Urothelium cell line (cell line): ENCODE measurements at regions not wholly inside any gene's neighbourhood (a gene's known extent, or its start where the extent isn't known, plus 50 kb on each side); places are given as distances from the start of the nearest gene placed in this dataset.

Source experiments
- DNase-seq: peaks from one replicate; pipeline ENCODE4 v3.0.0; 2011; ENCODE audit warnings: low spot score, mixed read lengths
- FAIRE-seq: peaks from 2 replicates; lab custom pipeline; 2011; peaks lifted over from hg19 to GRCh38; lab: Jason Lieb, UNC

DNA sequence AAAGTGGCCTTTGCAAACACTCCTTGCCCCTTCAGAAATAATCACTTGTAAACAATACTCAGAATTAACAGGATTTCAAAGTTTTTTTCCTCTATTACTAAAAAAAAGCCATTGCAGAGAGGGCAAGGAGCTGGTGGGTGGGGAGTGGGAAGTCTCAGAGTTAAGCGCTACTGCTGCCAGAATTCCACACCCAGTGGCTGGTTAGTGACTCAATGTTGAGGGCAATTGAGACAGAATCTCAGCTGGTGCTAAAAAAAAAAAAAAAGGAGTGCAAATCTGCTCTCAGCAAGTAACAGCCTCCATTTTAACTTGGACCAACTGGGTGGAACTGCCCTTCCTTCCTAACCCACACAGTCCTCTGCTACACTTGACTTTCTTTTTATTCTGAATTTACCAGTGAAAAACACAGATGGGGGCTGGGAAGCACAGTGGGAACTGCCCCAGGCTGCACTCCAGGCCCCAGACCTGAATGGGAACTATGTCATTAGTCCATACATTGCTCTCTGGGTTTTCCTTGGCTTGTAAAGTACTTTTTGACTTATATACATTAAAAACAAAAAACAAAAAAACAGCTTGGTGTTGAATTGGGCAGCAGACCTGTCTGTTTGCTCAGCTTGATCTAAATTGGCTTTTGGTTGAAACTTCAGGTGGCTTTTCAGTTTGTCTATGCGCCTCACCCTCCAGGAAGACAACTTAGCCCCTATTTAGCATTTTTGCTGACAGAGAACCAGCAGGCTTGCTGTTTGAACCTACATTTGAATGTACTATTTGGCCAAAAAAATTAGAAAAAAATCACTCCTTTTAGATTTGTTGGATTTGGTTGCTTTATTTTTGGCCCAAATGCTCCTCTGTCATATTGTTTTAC lies 357.8 kb upstream of the TBL1XR1 start:
- DNase-seq, result peak; percentile 24
- no peak for FAIRE-seq

DNA sequence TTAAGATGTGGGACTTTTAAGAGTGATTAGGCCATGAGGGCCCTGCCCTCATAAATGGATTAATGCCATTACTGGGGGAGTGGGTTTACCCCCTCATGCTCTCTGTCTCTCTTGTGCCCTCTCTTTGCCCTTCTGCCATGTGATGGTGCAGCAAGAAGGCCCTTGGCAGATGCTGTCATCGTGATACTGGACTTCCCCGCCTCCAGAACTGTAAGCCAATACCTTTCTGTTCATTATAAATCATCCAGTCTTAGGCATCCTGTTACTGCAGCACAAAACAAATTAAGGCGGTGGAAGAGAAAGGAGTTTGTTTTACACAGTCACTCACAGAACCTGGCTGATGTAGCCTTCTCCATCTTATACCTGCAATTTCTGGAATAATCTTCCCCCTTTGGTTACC lies 360.3 kb upstream of the TBL1XR1 start:
- DNase-seq (no peak), FAIRE-seq (no peak)

DNA sequence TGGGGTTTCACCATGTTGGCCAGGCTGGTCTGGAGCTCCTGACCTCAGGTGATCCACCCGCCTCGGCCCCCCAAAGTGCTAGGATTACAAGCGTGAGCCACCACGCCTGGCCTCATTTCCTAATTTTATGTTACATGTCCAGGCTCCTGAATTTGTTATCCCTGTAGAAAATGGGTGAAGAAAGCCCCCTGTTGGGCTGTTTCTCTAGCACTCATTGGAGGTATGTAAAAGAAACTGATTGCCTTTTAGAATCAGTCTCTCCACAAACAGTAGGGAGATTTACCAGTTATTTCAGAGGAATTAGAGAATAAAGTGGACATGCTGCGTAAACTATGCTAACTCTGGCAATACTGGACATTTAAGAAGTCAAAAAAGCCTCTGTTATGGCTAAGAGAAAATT lies 364.1 kb upstream of the TBL1XR1 start:
- no peak for FAIRE-seq
- no peak for DNase-seq

DNA sequence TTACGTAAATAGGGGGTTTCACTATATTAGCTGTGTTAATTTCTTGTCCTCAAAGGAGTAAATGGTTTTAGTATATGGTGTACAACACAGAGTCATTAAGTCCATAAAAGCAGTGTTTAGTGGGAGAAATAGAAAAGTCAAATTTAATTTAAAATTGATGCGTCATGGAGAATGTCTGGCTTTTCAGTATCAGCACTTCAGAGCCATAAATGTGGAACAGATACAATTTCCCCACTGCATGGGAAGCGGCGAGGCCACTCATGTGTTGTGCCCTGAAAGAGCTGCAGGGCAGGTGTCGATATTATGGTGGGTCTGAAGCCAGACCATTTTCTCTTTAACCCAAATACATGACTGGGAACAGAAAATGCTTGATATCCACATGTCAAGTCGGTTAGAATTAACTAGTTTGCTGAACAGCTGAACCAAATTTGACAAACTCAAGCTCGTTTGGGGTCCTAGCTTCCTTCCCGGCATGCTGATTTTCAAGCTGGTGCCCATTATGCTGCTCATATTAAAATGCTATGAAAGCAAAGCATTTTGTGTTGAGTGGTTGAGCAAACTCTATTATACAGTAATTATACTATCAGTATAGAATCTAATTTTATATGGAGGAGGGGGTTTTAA lies 364.6 kb upstream of the TBL1XR1 start:
- FAIRE-seq (no peak), DNase-seq (no peak)

DNA sequence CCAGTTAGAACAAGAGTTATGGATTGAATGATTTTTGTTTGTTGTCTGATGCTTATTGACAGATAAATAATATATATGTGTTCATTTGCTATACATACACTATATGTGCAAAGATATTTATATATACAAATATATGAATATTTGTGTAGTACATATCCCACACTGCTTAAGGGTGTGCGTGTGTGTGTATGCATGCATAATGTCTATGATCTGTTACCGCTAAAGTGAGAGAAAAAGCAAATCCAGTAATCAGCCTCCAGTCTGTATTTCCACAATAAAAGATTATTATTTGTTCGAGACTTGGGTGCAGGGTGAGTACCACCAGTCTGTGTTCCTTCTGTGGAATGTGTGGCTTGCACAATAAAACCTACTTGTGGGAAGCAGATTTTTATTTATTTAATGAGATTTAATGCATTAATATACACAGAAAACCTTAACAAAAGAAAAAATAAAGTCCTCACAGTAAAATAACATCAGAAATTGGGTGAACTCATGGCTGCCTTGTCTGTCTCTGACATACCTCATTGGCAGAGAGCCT lies 366.0 kb upstream of the TBL1XR1 start:
- no peak for DNase-seq
- no peak for FAIRE-seq

DNA sequence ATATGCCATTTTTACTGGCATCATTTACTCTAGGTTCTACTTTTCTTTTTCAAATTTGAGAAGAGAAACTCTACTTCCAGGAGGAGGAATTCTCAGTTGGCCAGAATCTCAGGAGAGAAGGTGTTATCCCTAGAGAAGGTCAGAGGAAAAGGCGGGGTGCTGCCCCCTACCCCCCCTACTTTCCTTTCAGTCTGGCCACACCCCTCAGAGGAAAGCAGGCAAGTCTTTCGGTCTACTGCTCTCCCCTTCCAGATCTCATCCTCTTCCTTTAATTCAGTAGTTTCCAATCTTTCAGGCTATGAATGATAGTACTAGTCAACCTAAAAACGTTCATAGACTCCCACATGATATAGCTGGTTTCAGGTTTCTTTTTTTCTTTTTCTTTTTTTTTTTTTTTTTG lies 366.5 kb upstream of the TBL1XR1 start:
- FAIRE-seq, result no peak

DNA sequence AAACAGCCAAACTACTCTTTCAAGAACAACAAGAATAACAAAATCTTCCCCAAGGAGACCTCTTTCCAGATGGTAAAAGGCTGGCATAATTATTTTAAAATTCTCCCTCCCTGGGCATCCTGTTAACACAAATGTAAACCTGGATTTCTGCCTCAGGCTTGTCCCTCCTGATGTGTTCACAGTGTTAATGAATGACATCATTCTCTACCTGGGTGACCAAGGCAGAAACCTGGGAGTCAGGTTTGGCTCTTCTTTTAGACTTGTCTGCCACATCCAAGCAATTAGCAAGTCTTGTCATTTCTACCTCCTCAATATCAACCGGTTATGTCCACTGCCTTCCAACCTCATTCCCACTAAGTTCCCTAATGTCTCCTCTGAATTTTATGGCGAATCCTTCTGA lies 368.7 kb upstream of the TBL1XR1 start:
- DNase-seq, result no peak
- FAIRE-seq, result no peak

More for the DNA sequence above, 366.5 kb upstream of the TBL1XR1 start:
- no peak for DNase-seq

DNA sequence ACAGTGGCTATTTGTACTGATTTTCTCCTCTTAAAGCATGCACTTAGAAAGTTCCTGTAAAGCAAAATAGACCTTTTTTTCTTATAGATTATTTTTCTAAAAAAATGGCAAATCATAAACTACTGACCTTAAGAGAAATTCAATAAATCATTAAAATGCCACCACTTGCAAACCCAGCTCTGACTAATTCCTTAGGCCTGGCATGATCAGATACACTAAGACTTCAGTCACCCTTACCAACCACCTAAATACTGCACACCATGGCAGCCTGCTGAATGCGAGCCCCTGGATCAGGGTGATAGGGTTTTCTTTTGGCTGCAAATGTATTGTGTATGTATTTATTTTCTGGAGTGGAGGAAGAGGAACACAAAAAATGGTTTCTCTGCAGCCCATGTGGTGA lies 370.6 kb upstream of the TBL1XR1 start:
- DNase-seq (no peak), FAIRE-seq (no peak)

DNA sequence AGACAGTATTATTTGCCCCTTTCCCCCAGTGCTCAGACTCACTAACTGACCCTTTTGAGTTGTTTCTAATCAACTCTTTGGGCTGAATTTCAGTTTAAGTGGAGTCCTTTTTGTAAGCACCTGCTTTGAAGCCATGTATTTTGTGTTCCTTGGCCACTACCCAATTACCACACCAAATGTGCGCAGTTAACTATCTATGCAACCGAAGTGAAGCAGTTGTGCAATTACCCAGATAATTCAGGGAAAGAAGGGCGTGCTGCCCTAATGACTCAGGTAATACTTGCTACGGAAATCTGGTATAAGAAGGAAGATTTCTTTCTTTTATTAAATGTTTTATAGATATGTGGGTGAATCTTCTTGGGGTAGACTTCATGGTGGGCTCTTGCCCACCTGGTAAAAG lies 371.9 kb upstream of the TBL1XR1 start:
- DNase-seq (no peak), FAIRE-seq (no peak)

DNA sequence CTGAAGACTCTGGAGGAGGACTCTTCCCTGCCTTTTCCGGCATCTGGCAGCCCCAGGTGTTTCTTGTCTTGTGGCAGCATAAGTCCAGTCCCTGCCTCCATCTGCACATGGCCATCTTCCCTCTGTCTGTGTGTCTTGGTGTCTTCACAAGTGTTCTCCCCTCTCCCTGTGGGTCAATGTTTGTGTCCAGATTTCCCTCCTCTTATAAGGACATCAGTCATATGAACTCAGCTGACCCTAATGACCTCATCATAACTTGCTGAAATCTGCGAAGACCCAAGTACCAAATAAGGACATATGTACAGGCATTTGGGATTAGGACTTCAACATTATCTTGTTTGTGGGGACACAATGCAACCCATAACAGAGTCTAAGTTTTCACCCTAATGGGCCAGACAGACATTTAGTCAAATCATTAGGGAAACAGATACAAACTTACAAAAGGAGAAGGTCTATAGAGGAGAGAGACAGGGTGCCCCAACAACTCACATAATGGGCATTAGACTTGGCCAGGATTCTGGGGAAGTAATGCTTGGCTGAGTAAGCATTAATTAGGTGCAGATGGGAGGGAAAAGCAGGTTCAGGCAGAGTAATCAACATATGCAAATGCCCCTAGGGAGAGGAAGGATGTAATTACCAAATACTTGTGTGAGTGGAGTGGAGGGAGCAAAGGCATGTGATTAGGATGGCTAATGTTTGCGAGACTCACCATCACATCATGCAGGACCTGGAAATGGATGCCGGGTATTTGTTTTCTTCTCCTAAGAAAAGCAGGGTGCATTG lies 372.8 kb upstream of the TBL1XR1 start:
- no peak for DNase-seq
- no peak for FAIRE-seq

DNA sequence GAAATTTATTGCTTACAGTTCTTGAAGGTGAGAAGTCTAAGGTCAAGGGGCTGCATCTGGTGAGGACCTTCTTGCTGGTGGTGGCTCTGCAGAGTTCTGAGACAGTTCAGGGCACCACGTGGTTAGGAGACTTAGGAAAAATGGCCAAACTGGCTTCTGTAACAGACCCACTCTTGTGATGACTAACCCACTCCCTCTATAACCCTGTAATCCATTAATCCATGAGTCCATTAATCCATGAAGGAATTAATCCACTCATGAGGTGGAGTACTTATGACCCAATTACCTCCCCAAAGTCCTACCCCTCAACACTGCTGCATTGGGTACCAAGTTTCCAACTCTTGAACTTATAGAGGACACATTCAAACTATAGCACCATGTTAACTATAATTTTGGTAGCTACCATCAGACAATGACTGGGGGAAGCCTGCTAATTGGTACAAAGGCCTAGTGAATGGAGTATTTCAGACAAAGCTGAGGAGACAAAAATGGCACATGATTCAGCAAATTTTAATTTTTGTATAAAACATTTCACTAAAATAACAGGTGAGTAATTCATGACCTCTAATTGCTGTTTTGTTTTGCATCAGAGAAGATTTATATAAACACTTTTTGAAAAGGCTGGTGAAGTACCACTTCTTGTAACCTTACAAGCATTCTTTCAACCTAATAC lies 374.1 kb upstream of the TBL1XR1 start:
- no peak for DNase-seq
- no peak for FAIRE-seq

DNA sequence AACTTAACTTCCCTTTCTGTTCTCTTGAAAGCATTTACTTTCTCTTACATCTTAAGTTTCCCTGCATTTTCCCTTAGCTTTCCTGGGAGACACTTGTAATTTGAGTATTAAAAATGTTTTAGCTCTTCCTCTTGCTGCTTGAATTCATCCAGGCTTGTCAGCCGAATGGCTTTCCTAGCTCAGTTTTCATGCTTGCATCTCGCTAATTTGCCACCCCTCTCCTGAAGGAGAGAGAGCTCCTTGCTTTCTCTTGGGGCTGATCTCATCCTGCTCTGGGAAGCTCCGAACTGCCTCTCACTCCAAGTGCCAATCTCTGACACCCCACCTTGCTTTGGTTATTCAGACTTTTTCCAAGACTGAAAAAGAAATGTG lies 374.6 kb upstream of the TBL1XR1 start:
- FAIRE-seq, result no peak
- no peak for DNase-seq

DNA sequence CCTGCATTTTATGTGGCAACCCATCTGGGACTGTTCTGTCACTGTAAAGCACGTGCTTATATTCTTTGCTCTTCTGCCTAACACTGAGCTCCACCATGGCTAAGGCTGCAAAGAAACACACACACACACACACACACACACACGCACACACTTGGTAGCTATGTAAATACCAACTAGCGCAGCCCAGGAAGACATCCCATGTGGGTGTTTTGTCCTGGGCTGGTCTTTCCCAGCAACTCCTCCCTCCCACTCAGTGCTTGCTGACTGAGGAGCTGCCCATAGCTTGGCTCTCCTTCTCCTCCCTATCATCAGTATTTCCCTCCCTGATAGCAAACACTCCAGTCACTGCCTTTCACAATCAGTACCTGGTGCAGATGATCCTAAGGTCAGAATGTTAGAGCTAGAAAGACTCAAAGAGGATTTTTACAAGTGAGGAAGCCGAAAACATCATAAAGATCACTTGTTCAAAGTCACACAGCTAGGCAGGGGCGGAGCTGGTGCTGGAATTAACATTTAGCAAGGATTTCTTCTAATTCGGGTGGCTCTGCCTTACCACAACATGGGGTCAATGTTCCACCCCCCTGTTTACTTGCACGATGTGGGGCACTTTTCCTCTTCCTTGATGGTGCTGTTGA lies 377.1 kb upstream of the TBL1XR1 start:
- FAIRE-seq (peak; percentile 87), DNase-seq (no peak)

DNA sequence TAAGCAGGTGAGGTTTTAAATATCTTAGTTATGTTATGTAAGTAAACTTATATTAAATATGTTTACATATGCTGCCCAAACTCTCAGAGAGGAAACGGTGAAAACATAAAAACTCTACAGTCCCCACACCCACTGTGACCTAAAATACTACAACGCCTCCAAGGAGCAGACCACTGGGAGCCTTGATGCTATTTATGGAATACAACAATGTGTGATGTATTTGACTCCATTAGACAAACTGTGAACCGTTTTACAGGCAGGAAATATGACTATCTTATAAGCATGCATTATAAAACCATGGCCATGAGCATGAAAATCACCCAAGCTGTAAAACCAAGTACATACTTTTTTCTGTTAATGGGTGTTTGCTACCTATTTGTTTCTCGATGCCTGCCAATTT lies 379.5 kb upstream of the TBL1XR1 start:
- FAIRE-seq, result no peak
- no peak for DNase-seq

DNA sequence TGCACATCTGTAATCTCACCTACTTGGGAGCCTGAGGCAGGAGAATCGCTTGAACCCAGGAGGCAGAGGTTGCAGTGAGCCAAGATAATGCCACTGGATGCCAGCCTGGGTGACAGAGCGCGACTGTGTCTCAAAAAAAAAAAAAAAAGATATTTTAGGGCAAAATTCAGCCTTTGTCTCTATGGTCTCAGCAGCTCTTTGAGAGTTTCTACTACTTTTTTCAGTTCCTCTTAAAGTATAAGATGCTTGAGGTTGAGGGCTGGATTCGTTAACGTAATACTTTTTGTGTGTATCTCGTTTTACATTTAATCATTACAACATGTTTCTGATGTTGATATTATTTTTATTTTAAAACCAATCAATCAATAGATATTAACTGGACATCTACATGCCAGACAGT lies 381.2 kb upstream of the TBL1XR1 start:
- DNase-seq (no peak), FAIRE-seq (no peak)

DNA sequence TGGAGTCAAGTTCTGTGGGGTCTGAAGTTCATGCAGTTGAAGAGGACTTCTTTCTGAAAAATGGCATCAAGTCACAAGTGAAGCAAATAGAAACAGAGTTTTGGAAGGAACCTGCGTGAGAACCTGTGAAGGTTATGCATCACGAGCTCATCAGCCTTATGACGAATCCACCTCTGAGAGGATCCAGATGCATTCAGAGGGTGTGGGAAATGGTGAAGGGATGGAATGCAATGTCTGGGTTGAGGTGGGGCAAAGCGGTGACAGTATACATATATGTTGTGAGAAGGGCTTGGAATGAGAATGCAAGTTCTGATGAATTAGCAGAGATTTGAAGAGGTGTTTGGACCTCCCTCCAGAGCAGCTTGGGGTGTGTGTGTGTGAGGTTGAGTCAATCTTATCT lies 382.1 kb upstream of the TBL1XR1 start:
- DNase-seq (no peak), FAIRE-seq (no peak)

DNA sequence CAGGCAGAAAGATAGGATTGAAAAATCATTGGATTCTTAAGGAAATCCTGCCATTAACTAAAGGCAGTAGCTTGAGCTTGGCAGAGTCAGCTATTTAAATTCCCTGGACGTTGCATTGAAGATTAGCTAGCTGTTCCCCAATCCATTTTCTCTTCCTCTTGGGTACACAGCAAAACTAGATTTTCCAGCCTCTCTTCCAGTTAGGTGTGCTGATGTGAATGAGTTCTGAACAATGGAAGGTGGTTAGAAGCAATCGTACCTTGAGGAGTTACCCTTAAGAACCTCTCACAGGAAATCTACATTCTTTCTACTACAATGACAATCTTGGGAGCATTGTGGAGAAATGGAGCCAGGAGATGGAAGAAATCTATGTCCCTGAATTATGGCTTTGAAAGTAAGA lies 383.2 kb upstream of the TBL1XR1 start:
- DNase-seq (no peak), FAIRE-seq (no peak)

DNA sequence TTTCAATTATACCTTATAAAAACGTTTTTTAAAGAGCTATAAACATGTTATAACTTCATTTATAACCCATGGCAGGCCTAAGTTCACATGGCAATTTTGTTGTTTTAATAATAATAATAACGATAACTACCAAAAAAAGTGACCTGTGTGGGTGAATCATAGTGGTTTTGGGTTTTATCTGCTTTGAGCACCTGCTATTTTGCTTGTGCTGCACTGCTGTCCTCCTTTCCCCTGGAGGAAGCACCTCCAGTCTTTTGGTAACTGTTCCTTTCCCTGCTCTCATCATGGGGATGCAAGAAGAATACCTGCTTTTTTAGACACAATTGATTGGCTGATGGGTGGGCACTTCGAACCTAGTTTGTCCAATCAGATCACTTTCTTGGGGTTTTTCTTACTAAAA lies 388.0 kb upstream of the TBL1XR1 start:
- FAIRE-seq (no peak), DNase-seq (no peak)

DNA sequence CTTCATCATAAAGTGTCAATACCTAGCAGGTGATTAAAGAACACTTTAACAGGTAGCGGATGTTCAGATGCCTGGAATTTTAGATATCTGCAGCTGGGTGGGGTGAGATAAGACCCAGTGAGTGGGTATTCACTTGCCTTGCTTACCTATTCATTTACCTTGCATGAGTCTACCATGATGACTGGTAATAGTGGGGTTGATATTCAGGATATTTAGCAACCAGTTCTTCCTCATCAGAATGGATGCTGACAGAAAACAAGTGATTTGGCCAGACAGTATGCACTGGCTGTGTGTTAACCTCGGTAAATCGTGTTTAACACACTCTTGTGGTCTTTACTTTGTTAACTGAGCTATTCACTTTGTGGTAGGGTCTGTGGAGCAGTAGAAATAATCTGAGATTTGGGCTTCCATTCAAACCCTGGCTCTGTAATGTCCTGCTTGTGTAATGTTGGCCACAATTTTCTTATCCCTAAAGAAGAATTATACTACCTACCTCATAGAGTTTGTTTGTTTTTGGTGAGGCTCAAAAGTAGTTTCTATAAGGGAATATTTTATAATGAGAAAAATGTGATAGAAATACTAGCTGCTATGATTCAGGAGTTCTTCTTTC lies 391.9 kb upstream of the TBL1XR1 start:
- no peak for DNase-seq
- FAIRE-seq, result no peak

DNA sequence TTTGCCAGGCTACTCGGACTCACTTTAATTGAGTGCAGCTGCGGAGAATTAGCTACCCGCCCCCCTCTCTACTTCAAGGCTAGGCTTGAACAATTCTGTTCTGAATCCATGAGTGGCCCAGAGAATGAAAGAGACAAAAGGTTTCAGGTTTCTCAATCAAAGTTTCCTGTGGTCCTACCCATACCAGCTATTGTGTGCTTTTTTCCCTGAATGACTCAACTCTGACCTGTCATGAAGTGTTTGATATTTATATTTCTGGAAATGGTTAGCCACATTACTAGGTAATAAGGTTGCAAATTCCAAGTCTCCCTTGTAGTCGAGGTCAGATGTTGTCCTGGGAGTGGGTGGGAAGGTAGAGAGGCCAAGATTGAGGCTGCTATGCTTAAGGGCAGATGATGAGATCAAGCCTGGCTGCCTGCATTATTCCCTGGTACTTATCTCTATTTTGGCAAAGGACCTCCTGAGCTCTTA lies 392.7 kb upstream of the TBL1XR1 start:
- FAIRE-seq (peak; percentile 46), DNase-seq (peak; percentile 80)
